AML-193 (cell line): ENCODE measurements at regions not wholly inside any gene's neighbourhood (a gene's known extent, or its start where the extent isn't known, plus 50 kb on each side); places are given as distances from the start of the nearest gene placed in this dataset.

Experiments used
- DNase-seq, 2 experiments: peaks; one replicate each; lab custom pipeline; 2025; lab: John Stamatoyannopoulos, UW

DNA sequence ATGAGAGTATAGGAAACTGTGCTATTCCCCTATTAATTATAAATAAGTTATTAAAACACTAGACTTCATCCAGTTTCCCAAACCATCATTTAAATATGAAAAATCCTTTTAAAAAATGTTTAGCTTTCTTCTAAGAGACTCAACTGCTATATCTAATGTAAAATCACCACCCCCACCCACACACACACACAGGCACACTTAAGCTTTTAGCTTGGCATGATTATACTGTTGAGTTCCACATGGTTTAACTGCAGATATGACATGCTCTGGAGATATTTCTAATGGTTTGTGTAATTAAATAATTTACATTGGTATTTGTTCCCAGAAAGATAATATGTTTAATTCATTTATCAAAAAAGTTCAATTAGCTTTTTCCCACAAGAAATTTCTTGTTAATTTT lies 1700.1 kb upstream of the SLC10A2 start:
- DNase-seq: no peak

DNA sequence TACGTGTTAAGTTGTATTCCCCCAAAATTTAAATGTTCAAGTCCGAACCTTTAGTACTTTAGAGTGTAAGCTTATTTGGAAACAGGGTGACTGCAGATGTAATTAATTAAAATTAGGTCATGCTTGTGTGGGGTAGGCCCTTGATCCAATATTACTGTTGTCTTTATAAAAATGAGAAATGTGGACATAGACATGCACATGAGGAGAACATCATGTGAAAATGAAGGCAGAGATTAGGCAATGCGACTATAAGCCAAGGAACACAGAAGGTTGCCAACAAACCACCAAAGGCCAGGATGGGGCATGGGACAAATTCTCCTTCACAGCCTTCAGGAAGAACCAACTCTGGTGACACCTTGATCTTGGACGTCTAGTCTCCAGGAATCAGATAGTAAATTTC lies 1698.4 kb upstream of the SLC10A2 start:
- no peak for DNase-seq

DNA sequence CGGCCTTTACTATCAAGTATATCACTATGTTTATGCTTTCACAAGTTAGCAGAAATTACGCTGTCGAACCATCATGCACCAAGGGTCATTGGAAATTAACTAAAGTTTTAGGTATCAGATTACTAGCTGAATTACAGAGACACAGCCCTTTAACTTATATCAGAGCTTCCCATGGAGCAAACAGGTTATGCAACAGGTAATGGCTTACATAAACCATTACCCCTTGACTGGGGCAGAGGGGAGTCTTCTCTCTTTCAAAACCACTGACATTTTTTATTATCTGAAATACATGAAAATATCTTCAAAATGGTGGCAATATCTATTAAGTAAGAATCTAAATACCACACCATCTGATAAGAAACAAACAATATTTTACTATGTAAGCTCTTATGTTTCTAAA lies 1692.9 kb upstream of the SLC10A2 start:
- DNase-seq: no peak

DNA sequence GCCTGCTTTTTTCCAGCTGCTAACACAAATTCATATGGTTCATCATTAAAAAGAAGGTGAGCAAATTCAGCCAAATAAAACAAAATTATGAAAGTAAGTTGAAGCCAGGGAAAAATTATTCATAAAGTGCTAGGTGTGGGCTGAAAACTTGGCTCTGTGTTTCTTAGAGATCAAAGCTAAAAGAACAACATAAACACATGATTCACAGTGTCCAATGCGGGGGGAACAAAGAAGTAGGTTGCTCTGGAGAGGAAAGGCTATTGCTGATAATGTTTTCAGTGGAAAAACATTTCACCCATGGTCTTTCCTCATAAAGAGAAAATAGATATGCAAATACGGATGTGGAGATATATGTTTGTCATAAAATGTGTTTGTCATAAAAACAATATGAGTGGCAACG lies 1691.5 kb upstream of the SLC10A2 start:
- no peak for DNase-seq

DNA sequence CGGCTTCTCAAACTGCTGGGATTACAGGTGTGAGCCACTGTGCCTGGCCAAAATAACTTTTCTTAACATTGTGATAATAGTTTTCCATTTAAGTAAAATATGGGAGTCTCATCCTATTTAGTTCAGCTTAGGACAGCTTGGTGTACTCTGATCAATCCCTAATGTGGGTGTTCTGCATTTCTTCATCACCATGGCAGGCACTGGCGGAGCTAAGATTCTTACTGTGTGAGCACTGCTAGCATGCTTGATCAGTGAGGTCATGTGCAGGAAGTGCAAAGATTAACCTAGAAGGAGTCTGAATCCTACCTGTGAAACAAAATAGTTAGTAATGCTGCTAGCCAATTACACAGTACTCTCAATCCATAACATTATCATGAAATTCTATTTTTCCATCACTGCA lies 1684.2 kb upstream of the SLC10A2 start:
- no peak for DNase-seq

DNA sequence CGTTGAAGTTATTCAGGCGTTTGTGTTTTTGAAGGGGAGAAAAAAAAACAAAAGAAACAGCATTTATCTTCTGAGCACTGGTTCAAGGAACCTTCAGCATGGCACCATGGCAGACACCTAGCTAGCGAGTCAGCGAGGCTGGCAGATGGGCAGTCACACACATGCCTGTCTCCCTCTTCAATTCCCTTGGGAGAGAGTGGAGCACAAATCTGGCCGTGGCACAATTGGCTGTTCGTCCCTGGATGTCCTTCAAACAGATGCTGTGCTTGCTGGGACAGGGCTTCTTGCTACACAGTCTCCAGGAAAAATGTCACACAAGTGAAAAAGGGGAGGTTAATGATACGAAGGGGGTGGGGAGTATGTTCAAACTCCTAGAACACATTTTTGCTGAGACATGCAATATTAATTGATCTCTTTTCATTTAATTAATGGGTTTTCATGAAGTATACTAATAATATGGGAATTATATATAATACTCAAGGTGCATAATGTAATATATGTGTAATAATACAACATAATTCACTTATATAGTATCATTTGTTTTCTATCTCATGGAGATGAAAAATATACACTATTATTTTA lies 1674.5 kb upstream of the SLC10A2 start:
- DNase-seq: no peak

DNA sequence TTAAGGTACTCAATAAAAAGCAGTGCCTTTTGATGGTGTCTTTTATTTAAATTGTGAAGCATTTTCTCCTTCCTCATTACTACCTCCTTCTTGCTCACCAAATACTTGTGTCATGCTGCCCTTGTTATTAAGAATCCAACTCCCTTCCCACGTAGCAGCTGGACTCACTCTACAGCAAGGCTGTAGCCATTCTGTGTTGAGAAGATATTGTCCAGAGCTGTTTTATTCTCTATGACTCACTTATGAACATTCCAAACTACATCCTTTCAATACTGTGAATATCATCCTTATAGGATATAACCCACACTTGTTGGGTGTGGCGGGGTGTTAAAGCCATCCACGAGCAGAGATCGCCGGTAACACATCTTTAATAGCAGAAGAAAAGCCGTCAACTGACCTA lies 1671.5 kb upstream of the SLC10A2 start:
- DNase-seq: no peak

DNA sequence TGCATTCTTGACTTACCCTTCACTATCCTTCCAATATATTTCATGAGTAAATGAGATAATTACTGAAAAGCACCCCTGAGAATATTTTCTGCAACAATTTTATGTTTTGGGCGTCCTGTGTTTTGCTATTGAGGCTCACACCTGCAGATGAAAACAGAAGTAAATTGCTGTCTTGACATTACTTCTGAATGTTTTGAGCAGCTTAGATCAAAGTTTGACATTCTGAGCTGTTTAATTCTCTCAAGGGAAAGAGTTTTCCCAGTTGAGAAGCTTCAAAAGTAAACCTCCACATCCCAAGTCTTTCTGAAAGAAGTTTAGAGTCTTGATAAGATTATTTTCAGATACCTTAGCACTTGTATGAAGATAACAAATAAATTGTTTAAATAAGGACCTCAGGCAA lies 1667.2 kb upstream of the SLC10A2 start:
- DNase-seq: no peak

DNA sequence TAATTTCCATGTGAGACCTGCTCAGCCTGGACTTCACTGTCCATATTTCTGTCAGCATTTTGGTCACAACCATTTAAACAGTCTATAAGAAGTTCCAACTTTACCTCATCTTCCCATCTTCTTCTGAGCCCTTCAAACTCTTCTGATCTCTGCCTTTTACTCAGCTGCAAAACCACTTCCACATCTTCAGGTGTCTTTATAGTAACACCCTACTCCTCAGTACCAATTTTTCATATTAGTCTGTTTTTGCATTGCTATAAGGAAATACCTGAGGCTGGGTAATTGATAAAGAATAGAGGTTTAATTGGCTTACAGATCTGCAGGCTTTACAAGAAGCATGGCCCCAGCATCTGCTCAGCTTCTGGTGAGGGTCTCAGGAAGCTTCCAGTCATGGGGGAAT lies 1648.9 kb upstream of the SLC10A2 start:
- no peak for DNase-seq

DNA sequence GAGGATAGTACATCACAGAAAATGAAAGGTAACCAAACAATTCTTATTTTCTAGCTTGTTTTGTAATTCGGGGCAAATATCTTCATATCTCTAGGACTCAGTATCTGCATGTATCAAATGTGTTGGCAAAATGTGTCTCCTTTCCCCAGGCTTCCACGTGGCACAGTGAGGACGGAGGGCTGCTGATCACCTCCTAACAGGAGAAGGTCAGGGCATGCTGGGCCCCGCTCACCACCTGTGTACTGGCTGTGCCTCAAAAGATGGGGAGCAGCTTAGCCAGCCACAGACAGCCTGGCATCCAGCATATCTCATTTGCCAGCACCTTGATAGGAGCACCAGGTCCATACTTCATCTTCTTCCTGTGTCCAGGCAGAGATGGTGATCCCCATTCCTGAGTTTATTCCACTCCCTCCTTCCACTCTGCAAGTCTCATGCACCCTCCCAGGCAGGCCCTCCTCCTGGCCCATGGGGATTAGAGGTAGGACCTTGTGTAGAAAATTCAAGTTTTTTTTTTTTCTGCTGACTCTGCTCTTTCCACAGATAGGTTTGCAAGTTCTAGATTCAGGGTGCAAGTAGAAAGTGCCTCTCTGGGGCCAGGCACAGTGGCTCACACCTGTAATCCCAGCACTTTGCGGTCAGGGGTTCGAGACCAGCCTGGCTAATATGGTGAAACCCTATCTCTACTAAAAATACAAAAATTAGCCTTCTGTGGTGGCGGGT lies 1639.0 kb upstream of the SLC10A2 start:
- no peak for DNase-seq

DNA sequence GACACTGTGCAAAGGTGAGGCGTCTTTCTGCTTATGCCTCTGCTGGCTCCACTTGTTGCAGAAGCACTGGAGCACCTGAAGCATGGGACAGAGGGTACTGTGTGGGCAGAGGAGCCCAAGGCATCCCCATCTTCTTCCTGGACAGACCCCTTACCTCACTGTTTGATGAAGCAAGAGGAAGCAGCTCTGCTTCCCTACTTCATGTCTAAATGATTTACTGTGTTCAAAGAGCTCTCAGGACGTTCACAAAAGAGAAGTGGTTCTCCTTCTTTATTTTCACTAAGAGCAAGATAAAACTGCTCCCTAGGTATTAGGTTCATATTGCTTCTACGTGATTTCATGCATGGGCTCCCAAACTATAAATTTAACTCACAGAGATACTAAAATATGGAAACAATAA lies 1635.4 kb upstream of the SLC10A2 start:
- no peak for DNase-seq

DNA sequence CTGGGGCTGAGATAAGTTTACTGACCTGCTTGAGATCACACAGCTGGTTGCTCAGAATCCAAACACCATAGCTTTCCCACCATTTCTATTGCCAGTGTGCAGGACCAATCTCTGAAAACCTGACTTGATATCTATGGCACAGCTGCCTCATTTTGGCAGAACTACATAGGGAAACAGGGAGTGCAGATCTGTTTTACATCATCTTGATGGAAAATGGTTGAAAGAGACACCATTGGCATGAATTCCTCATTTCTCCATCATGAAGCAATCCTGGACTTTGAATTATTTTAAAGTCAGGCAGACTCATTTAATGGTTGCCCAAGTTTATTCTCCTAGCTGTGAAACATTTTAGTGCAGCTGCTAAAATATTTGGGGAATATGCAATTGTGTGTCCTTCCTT lies 1628.2 kb upstream of the SLC10A2 start:
- no peak for DNase-seq

DNA sequence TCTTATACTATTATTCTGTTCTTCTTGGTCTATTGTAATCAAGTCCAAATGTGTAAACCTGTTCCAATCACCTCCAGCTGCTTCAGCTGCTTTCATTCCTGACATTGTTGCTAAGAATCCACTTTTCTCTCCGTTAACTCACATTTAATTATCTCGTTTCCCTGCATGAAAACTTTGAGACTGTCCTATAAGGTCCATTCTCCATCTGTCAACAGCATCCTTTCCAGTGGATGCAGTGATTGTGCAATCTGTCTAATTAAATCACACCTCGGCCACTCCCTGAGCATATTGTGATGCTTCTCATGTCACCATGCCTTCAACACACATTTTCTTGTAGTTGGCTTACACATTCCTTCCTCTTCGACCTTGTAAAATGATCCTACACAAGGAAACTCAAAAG lies 1626.9 kb upstream of the SLC10A2 start:
- DNase-seq: no peak

DNA sequence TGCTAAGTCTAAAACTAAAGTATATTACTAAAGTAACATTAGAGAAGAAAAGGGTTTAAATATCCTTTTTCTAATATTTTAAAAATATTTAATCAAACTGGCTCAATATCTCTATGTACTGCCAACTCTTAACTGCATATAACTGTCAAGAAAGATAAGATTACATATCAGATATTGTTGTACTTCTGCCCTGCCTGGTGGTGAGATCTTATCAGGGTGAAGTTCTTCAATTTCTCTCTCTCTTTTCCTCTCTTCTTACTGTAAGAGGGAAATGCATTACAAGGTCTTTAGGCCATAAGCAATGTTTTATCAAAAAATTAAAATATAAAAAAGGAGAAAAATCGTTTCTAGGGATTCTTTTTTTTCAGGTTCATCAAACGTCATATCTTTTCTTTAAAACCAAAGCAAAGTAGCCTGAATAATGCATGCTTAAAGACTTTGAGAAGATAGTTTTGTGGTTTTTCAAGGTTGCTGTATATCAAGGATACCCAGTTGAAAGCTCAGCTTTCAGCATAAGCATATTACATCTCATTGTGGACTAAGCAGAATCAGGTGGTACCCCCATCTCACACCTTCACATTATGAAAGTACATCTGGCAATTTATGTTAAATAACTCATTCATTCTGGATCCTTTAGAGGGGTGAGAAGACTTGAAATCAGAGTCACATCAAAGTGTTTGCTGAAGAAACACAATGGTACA lies 1625.7 kb upstream of the SLC10A2 start:
- DNase-seq: no peak

DNA sequence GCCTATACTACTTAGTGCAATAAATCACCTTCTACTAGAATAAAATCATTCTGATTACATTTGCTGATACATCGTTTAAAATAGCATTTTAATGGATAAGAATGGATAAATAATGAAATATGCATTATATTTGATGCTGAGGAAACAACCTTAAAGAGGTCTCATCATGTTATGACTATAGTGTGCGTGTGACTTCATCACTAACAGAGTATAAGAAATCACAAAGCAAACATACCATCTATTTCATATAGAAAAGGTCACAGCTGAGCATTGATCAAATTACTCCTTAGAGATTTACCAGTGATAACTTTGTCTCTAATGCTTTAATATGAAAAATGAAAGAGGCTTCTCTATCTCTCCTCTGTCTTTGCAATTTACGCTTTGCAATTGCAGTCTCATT lies 1620.3 kb upstream of the SLC10A2 start:
- DNase-seq: no peak

DNA sequence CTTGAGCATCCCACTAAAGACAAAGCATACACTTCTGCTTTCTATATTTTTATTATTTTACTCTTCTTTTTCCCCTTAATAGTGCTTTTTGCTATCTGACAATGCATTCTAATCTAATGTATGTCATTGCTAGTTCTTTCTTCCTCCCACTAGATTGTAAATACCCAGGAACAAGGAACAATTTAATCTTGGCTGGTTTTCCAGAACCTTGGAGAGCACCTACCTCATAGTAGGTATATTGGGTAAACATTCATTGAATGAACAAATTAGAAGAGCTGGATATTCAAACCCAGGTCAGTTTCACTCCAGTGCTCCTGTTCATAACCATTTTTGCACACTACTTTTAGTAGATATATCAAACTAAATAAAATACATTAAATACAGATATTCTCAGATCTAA lies 1617.6 kb upstream of the SLC10A2 start:
- no peak for DNase-seq

DNA sequence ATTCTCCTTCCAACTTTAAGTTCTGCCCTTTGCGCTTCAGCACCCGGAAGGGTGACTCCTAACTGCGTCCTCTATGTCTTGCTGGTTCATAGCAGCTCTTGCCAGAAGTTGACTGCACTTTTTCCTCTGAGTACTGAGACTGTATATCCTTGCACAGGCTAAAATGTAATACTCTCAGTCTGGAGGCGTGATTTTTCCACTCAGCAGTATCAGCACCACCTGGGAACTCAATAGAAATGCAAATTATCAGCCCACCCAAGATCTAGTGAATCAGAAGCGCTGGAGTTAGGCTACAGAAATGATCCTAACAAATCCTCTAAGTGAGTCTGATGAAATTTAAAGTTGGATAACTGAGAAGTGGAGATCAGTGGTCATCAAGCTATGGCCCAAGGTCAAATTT lies 1611.9 kb upstream of the SLC10A2 start:
- no peak for DNase-seq

DNA sequence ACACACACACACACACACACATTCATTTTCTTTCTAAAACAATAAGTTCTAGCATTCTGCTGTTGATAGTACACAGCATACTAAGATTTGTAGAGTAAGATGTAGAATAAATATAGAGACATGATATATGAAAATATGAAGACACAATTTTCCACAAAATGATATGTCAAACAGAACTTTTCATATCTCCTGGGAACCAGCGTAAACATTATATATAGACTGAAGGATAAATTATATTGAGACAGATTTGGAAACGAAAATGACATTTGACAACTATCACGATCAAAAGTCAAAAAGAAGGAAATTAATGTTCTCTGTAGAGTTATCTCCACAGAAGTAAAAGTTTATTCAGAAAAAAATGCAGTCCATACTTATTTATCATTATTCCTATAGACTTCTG lies 1605.7 kb upstream of the SLC10A2 start:
- no peak for DNase-seq

DNA sequence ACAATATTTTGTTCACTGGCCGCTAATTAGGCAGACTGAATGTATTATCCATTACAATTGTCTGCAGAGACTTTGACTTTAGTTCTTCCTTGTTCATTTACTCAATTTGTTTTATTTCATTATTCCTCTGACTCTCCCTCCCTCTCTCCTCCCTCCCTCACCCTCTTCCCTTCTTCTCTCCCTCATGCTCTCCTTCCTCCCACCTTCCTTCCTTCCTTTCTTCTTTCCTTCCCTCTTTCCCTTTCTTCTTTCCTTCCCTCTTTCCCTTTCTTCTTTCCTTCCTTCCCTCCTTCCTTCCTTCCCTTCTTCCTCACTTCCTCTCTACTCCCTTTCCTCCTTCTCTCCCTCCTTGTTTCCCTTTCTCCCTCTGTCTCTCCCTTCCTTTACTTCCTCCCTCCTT lies 1591.0 kb upstream of the SLC10A2 start:
- DNase-seq: no peak

DNA sequence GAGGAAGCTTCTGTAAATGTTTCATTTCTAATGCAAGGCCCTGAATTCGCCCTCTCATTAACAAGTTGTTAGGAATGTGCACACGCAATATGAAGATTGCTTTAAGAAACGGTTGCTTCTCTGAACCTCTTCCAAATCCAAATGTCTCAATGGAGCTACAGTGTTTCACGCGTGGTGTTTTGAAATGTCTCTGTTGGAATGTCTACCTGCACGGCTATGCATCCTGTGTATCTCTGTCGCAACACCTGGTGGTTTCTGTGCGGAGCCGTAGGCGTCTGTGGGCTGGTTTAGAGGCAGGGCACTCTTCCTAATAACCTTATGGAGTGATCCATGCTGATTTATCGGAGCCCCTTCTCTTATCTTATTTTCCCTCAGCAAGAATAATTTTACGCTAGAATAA lies 1584.2 kb upstream of the SLC10A2 start:
- DNase-seq: no peak

DNA sequence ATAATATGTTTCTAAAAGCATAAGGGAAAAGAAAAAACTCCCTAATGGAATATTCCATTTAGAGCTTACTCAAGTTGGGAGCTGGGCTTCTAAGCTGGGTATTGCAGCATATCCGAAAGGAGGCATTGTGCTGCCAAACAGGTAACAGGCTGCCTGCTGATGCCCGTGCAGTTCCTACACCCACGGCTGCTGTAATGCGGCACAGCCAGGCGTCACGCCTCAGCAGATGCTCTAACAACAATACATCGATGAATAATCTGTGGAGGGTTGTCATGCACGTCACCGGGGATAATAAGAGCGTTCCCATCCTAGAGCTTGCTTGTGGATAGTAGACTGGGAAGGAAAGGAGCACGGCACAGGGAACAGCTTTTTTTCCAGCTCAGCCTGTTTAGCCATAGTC lies 1582.1 kb upstream of the SLC10A2 start:
- DNase-seq: no peak

DNA sequence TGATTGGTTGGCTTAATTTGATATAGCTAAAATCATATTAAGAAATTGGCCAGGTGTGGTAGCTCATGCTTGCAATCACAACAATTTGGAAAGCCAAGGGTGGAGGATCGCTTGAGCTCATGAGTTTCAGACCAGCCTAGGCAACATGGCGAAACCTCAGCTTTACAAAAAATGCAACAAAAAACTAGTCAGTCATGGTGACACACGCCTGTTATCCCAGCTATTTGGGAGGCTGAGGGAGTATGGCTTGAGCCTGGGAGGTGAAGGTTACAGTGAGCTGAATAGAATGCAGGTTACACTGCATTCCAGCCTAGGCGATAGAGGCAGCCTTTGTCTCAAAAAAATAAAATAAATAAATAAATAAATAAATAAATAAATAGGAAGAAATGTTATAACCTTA lies 1579.6 kb upstream of the SLC10A2 start:
- no peak for DNase-seq

DNA sequence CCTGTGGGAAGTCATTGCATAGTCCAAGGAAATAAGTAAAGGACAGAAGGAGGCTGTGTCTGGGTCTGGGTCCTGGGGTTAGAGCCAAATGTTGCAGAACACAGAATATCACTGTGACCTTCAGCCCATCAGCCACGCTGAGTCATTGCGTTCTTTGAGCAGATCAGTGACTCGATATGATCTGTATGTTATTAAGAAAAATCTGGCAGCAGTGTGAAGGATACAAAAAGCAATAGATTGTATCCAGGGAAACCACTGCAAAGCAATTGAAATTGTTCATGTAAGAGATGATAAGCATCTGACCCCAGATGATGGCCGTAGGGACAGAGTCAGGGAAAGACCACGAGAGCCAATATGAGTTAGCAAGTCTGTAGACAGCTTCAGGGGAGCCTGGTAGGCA lies 1575.1 kb upstream of the SLC10A2 start:
- DNase-seq: no peak

DNA sequence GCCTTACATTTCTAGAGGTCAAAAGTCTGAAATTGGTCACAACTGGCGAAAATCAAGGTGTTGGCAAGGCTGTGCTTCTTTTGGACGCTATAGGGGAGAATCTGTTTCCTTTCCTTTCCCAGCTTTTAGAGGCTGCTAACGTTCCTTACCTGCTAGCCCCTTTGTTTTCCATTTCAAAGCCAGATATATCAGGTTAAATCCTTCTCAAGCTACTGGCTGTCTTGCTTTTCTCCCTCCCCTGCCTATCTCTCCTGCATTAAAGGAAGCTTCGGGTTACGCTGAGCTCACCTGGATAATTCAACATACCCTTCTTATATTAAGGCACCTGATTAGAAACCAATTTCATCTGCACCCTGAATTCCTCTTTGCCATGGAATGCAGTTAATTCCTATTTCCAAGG lies 1569.7 kb upstream of the SLC10A2 start:
- DNase-seq: no peak
